CD14-positive monocyte (primary cell): ENCODE measurements at regions not wholly inside any gene's neighbourhood (a gene's known extent, or its start where the extent isn't known, plus 50 kb on each side); places are given as distances from the start of the nearest gene placed in this dataset.

ENCODE experiments used
- DNase-seq, 3 donors: peaks; one replicate each; pipeline ENCODE4 v3.0.0-alpha.2; 2011 to 2022
- H2AFZ ChIP-seq: 2 replicates; pipeline ENCODE4 v1.6.0; 2012; ENCODE audit warnings: mild to moderate bottlenecking, low read depth, low read length, inconsistent platforms; ENCODE audit not compliant: insufficient read depth, poor library complexity, severe bottlenecking
- H3K27ac ChIP-seq, 2 donors: 1 replicate in 1 of 2; 2 replicates in 1 of 2; pipeline ENCODE4 v1.5.1; 2012 to 2013; ENCODE audit warnings: low read length in 2 of 2, control low read depth in 1 of 2, inconsistent platforms in 1 of 2, low read depth in 1 of 2, mild to moderate bottlenecking in 1 of 2
- H3K27me3 ChIP-seq, 2 donors: one replicate each; pipeline versions ENCODE4 v1.6.0 to v1.6.1; 2011 to 2013; ENCODE audit warnings: low read length in 2 of 2; ENCODE audit not compliant: control insufficient read depth in 2 of 2, insufficient read depth in 2 of 2
- H3K36me3 ChIP-seq, 2 donors: replicated peaks in 1 of 2; 1 replicate in 1 of 2; 2 replicates in 1 of 2; pipeline versions ENCODE4 v1.5.1 to v1.6.1; 2012 to 2013; ENCODE audit warnings: low read length in 2 of 2, control low read depth in 1 of 2, inconsistent platforms in 1 of 2, mild to moderate bottlenecking in 1 of 2; ENCODE audit not compliant: insufficient read depth in 2 of 2, control insufficient read depth in 1 of 2
- H3K4me1 ChIP-seq, 2 donors: 1 replicate in 1 of 2; 2 replicates in 1 of 2; pipeline versions ENCODE4 v1.5.1 to v1.6.1; 2012 to 2013; ENCODE audit warnings: low read length in 2 of 2, control low read depth in 1 of 2, inconsistent platforms in 1 of 2, mild to moderate bottlenecking in 1 of 2, moderate library complexity in 1 of 2; ENCODE audit not compliant: insufficient read depth in 2 of 2, control insufficient read depth in 1 of 2
- H3K4me2 ChIP-seq: replicated peaks from 2 replicates; pipeline ENCODE3; 2012; ENCODE audit warnings: low read length, moderate library complexity, mild to moderate bottlenecking; ENCODE audit not compliant: poor library complexity, severe bottlenecking; ENCODE audit errors: extremely low read depth
- H3K4me3 ChIP-seq, 3 experiments: fragments of 200-600 bp in 1 of 3; sonication (generic) in 1 of 3; replicated peaks in 1 of 3; 1 replicate in 2 of 3; 2 replicates in 1 of 3; pipeline ENCODE4 v1.5.1; 2011 to 2013; ENCODE audit warnings: low read length in 3 of 3, mild to moderate bottlenecking in 3 of 3, control low read depth in 2 of 3, low read depth in 2 of 3, inconsistent platforms in 1 of 3, moderate library complexity in 1 of 3
- H3K79me2 ChIP-seq: 2 replicates; pipeline ENCODE4 v1.6.0; 2012; ENCODE audit warnings: mild to moderate bottlenecking, control low read depth, inconsistent platforms, low read length, moderate library complexity; ENCODE audit not compliant: insufficient read depth
- H3K9ac ChIP-seq: 2 replicates; pipeline ENCODE4 v1.6.0; 2017; ENCODE audit warnings: low read length, mild to moderate bottlenecking; ENCODE audit not compliant: insufficient read depth, poor library complexity, severe bottlenecking
- H3K9me3 ChIP-seq, 2 donors: replicated peaks in 1 of 2; 1 replicate in 1 of 2; 2 replicates in 1 of 2; pipeline versions ENCODE4 v1.5.1 to v1.6.1; 2012 to 2013; ENCODE audit warnings: low read length in 2 of 2, control low read depth in 1 of 2; ENCODE audit not compliant: control insufficient read depth in 1 of 2, insufficient read depth in 1 of 2
- H4K20me1 ChIP-seq: 2 replicates; pipeline ENCODE4 v1.6.0; 2012; ENCODE audit warnings: mild to moderate bottlenecking, low read length, control low read depth, moderate library complexity; ENCODE audit not compliant: insufficient read depth
- H3K27ac Mint-ChIP-seq, 7 donors: one replicate each; pipeline ENCODE4 v1.8.0; 2020; ENCODE audit warnings: mild to moderate bottlenecking in 7 of 7, mixed read lengths in 7 of 7, moderate library complexity in 6 of 7, inconsistent platforms in 2 of 7
- H3K27me3 Mint-ChIP-seq, 3 donors: one replicate each; pipeline ENCODE4 v1.8.0; 2021 to 2022; ENCODE audit warnings: low read depth in 3 of 3, mild to moderate bottlenecking in 3 of 3, mixed read lengths in 3 of 3, moderate library complexity in 3 of 3, inconsistent platforms in 1 of 3
- H3K36me3 Mint-ChIP-seq, 2 donors: one replicate each; pipeline ENCODE4 v1.8.0; 2020; ENCODE audit warnings: mixed read lengths in 2 of 2, inconsistent platforms in 1 of 2, mild to moderate bottlenecking in 1 of 2
- H3K4me1 Mint-ChIP-seq: one replicate; pipeline ENCODE4 v1.8.0; 2020; ENCODE audit warnings: mild to moderate bottlenecking, mixed read lengths
- H3K4me3 Mint-ChIP-seq, 2 donors: one replicate each; pipeline ENCODE4 v1.8.0; 2020; ENCODE audit warnings: mild to moderate bottlenecking in 2 of 2, mixed read lengths in 2 of 2, moderate library complexity in 1 of 2
- H3K9me3 Mint-ChIP-seq, 7 donors: one replicate each; pipeline ENCODE4 v1.8.0; 2020 to 2022; ENCODE audit warnings: mixed read lengths in 7 of 7, mild to moderate bottlenecking in 6 of 7, moderate library complexity in 6 of 7, inconsistent platforms in 2 of 7
- CTCF ChIP-seq: fragments of 200-600 bp; IDR thresholded peaks from one replicate; pipeline ENCODE4 v1.8.0; 2022; ENCODE audit warnings: antibody characterized with exemption, mild to moderate bottlenecking
- WGBS: methylation state at CpG from one replicate; pipeline ENCODE4 v1.1.5; 2013; ENCODE audit warnings: missing lambda C conversion rate; ENCODE audit not compliant: insufficient coverage; 5-methylcytosine and 5-hydroxymethylcytosine counted together
- intact Hi-C, 2 donors: fragments of 100-400 bp; cut with micrococcal nuclease; formaldehyde crosslinking; loops; one replicate each; pipeline versions ENCODE4 v1.15.0 to v1.15.1; 2023

- intact Hi-C loops: no loop called here
- no peaks in the 10 kb centered on the region for H3K36me3 ChIP-seq
- Mint-ChIP-seq H3K4me3 (no peak overlapping the region), H3K27me3 (peaks cover 0 to 3% (median 0%) of the 10 kb centered on the region in 3 donors), H3K27ac (no peak overlapping the region), H3K36me3 (no peaks in the 10 kb centered on the region), H3K4me1 (no peaks in the 10 kb centered on the region), H3K9me3 (peaks cover 4 to 12% (median 7%) of the 10 kb centered on the region in 7 donors)
- H3K4me2 ChIP-seq: no peak overlapping the region
- no peak overlapping the region for H3K27ac ChIP-seq
- 90% methylated on average over 2 of the region's 3 CpGs for WGBS
- H3K79me2 ChIP-seq: no peaks in the 10 kb centered on the region
- TF ChIP-seq CTCF: no peak
- H3K9me3 ChIP-seq: peaks cover 0 to 10% of the 10 kb centered on the region in 2 donors
- H3K9ac ChIP-seq: no peak overlapping the region
- no peaks in the 10 kb centered on the region for H3K4me1 ChIP-seq
- DNase-seq: no peak
- H3K4me3 ChIP-seq: no peak overlapping the region
- no peaks in the 10 kb centered on the region for H3K27me3 ChIP-seq
- no peak overlapping the region for H2AFZ ChIP-seq
- H4K20me1 ChIP-seq: no peaks in the 10 kb centered on the region
These were observed 175.7 kb downstream of the PMAIP1 start for GRCh38 chr18:60075477-60075876.

DNA sequence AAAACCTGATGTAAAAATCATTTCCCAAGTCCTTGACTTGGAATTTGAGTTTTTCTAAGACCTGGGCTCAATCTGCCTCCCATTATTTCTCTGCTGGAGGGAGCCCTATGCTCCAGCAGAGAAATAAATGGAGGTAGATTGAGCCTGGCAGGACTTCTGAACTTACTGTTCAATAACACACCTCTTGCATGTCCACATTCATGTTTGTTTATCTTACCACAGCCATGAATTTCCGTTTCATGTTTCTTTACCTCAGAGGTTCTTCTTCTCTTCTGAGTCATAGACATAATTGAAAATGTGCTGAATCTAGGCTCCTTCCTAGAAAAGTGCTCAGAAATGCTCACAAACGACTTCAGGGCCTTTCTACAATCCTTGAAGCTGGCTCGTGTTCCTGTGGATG, 170.8 kb downstream of the PMAIP1 start:
- Mint-ChIP-seq H3K36me3 (no peaks in the 10 kb centered on the region), H3K9me3 (peaks cover 0 to 9% (median 4%) of the 10 kb centered on the region in 7 donors), H3K27ac (no peak overlapping the region), H3K4me1 (no peaks in the 10 kb centered on the region), H3K27me3 (peaks cover 0 to 2% (median 2%) of the 10 kb centered on the region in 3 donors), H3K4me3 (no peak overlapping the region)
- WGBS: no CpG with 5 or more reads among the region's 3 CpGs
- no peak overlapping the region for H2AFZ ChIP-seq
- H3K27ac ChIP-seq: no peak overlapping the region
- no peak for TF ChIP-seq CTCF
- no peaks in the 10 kb centered on the region for H3K79me2 ChIP-seq
- peaks cover 0 to 6% of the 10 kb centered on the region in 2 donors for H3K9me3 ChIP-seq
- no peak overlapping the region for H3K4me3 ChIP-seq
- no peaks in the 10 kb centered on the region for H3K27me3 ChIP-seq
- intact Hi-C loops: no loop called here
- no peaks in the 10 kb centered on the region for H3K36me3 ChIP-seq
- no peak for DNase-seq
- no peaks in the 10 kb centered on the region for H4K20me1 ChIP-seq
- H3K4me1 ChIP-seq: no peaks in the 10 kb centered on the region
- H3K4me2 ChIP-seq: no peak overlapping the region
- H3K9ac ChIP-seq: no peak overlapping the region
